ENCODE measurements at regions not wholly inside any gene's neighbourhood (a gene's known extent, or its start where the extent isn't known, plus 50 kb on each side); places are given as distances from the start of the nearest gene placed in this dataset.
A peak's percentile ranks its signal among the peaks of the same experiment; 100 is the strongest.

- FAIRE-seq (peak; percentile 66), DNase-seq (ENCODE audit: insufficient read length, low spot score) (no peak)
- TF ChIP-seq, protein P1, sequence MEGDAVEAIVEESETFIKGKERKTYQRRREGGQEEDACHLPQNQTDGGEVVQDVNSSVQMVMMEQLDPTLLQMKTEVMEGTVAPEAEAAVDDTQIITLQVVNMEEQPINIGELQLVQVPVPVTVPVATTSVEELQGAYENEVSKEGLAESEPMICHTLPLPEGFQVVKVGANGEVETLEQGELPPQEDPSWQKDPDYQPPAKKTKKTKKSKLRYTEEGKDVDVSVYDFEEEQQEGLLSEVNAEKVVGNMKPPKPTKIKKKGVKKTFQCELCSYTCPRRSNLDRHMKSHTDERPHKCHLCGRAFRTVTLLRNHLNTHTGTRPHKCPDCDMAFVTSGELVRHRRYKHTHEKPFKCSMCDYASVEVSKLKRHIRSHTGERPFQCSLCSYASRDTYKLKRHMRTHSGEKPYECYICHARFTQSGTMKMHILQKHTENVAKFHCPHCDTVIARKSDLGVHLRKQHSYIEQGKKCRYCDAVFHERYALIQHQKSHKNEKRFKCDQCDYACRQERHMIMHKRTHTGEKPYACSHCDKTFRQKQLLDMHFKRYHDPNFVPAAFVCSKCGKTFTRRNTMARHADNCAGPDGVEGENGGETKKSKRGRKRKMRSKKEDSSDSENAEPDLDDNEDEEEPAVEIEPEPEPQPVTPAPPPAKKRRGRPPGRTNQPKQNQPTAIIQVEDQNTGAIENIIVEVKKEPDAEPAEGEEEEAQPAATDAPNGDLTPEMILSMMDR (IDR thresholded peaks at IDR 0.05; ENCODE audit: insufficient read depth, missing control alignments) = peak; percentile 52
These were observed 395.2 kb upstream of the DCN start for GRCh38 chr12:91577586-91578539.

DNA sequence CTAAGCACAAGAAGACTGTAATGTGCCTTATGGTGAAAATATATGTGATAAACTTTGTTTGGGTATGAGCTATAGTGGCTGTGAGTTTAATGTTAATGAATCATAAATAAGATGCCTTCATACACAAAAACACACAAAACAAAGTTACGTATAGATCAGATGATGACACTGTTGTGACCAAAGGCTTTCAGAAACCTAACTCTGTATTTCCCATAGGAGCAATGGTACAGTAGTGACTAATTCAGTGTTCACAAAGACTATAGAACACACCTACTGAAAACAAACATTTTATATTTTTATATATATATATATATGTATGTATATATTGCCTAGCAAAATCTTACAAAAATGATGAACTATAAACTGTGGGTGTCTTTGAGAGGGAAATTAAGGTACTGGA lies 393.8 kb upstream of the DCN start:
- FAIRE-seq = peak; percentile 25
- TF ChIP-seq, protein P1 (IDR thresholded peaks at IDR 0.05; ENCODE audit: insufficient read depth, missing control alignments) = no peak
- no peak for DNase-seq (ENCODE audit: insufficient read length, low spot score)

GRCh38 chr12:91575630-91576029 lies 393.0 kb upstream of the DCN start:
- DNase-seq (ENCODE audit: insufficient read length, low spot score) (no peak), FAIRE-seq (no peak)

GRCh38 chr12:91574975-91575374 lies 392.4 kb upstream of the DCN start:
- TF ChIP-seq, protein P1 (IDR thresholded peaks at IDR 0.05; ENCODE audit: insufficient read depth, missing control alignments) = no peak
- no peak for DNase-seq (ENCODE audit: insufficient read length, low spot score)
- FAIRE-seq = no peak

More at GRCh38 chr12:91575630-91576029, 393.0 kb upstream of the DCN start:
- TF ChIP-seq, protein P1 (IDR thresholded peaks at IDR 0.05; ENCODE audit: insufficient read depth, missing control alignments) = no peak

- DNase-seq (ENCODE audit: insufficient read length, low spot score) = no peak
- TF ChIP-seq, protein P1 (IDR thresholded peaks at IDR 0.05; ENCODE audit: insufficient read depth, missing control alignments) = no peak
- FAIRE-seq = no peak
These were observed 391.8 kb upstream of the DCN start for GRCh38 chr12:91574391-91574790.

GRCh38 chr12:91572869-91573268 lies 390.3 kb upstream of the DCN start:
- DNase-seq (ENCODE audit: insufficient read length, low spot score) (no peak), FAIRE-seq (no peak)
- TF ChIP-seq, protein P1 (IDR thresholded peaks at IDR 0.05; ENCODE audit: insufficient read depth, missing control alignments) = no peak

GRCh38 chr12:91567100-91567485 lies 384.5 kb upstream of the DCN start:
- TF ChIP-seq, protein P1 (IDR thresholded peaks at IDR 0.05; ENCODE audit: insufficient read depth, missing control alignments) = no peak
- FAIRE-seq = no peak
- DNase-seq (ENCODE audit: insufficient read length, low spot score) = no peak

All from D721Med (cell line).